GM19238 (cell line): ENCODE measurements at regions not wholly inside any gene's neighbourhood (a gene's known extent, or its start where the extent isn't known, plus 50 kb on each side); places are given as distances from the start of the nearest gene placed in this dataset.
"Not testable (repeated sequence)": the region's sequence is repeated elsewhere in the genome, so short reads cannot be mapped to it uniquely, and the experiment has no call there.

Experiments
- DNase-seq: peaks from one replicate; pipeline ENCODE4 v3.0.0; 2011; ENCODE audit warnings: low spot score; ENCODE audit not compliant: insufficient read length

DNA sequence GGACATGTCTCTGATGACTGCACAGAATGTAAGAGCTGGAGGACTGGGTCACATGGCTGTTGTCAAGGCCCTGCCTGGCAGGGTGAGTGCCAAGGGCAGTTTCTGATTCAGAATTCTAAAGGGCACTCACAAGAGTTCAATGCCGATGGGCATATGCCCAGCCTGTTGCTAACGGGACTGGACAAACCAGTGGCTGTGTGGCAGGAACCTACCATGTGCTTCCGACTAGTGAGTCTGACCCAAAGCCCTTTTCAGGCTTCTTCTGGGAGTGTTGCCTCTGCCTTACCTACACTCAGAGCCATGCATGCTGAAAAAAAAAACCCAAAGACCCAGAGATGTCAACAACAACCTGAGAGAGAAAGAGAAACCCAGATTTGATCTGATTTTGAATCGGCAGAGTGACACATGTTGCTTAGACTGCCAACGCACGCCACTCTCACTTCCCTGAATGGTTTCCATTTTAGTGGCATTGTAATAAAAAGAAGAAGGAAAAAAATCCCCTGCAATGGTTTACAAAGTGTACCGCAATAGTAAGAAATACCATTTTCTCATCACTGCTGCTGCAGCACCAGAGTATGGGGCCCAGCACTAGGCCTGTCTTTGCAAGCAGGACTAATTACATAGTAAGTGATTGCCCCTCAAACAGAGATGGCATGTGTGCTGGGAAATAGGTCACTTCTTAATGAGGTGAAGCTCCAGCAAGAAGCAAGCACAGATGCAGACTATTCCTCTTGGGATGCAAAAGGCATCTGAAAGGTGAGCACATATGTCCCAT lies 194.3 kb downstream of the PALM2AKAP2 start:
- peak; percentile 56 for DNase-seq

DNA sequence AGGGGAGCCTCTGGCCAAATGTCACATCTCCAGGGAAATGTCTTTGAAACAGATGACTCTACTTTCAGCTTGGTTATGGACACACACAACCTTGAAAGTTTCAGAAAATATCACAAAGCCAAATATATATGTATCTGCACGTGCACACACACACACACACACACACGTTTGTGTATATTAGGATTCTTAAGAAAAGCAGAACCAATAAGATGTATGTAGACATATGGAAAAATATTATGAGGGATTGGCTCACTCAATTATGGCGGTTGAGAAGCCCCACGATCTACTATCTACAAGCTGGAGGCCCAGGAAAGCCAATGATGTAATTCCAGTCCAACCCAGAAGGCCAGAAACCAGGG lies 194.9 kb downstream of the PALM2AKAP2 start:
- DNase-seq: no peak

DNA sequence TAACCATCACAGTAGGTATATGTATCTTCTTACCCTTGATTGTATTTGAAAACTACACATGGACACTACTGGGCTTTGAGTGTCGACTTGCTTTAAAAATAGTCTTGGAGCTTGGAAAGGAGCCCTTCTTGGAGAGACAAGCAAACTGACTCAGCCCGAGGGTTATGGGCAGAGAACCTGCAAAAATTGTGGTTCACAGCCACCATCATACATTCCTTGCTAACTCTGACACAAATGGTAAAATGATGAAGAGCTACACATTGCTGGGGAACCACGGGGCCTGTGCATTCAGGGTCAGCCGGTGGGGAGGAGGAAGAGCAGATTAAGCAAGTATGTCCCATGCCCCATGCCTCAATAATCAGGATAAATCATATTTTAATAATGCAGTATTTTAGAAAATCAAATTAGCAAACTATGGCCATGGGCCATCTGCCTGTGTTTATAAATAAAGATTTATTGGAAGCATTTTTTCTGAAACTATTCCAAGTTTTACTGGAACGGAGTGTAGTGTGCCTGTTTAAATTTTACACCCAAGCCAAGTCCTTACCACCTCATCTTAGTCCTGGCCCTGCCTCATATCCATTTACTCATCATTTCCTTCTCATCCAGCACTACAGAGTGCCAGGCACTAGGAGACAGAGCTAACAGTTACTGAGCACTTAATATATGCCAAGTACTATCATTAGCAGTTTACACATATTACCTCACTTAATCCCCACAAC lies 195.7 kb downstream of the PALM2AKAP2 start:
- DNase-seq: no peak

DNA sequence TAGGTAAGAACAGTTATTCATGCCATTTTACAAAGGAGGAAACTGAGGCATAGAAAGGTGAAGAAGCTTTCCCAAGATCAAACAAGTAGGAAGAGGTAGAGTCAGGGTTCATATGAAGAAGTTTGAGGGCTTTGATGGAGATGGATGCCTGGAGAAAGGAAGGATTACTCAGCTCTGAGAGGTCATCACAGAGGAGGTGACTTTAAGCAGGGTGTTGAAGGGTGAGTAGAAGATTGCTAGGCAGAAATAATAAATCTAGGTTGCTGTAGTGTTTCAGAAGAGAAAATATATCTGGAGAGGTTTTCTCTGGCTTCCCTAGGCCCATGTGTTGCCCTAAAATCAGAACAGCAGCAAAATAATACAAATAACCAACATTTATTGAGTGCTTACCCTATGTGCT lies 196.3 kb downstream of the PALM2AKAP2 start:
- DNase-seq: no peak

DNA sequence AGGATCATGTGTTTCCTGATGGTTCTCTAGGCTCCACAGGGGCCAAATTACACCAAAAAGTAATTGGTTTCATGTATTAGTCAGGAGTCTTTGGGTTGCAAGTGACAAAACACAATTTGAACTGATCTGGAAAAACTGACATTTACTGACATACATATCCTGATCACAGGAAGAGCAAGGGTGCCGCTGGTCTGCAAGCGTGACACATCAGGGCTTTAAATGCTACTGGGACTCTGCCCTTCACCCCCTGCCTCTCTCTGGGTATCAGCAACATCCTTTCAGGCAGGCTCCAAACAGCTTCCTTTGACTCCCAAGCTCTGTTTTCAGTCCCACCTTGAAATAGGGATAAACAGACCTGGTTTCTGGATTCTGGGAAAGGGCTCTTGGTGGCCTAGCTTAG lies 197.5 kb downstream of the PALM2AKAP2 start:
- DNase-seq: no peak

DNA sequence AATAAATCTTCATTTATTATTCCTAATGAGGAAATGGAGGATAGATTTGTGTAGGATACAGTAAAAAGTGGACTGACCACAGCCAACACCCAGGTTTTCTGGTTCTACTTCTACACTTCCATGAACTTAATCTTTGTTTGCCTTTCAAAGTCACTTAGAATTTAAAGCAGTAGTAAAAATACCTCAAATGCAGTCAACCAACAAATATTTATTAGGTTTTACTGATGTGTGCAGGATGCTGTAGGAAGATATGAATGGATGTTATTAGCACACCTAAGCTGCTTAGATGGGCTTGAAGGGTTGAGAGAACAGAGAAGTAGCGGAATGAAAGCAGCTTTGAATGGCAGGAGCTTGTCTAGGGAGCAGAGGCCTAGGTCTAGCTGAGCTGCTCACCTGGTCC lies 201.1 kb downstream of the PALM2AKAP2 start:
- DNase-seq: no peak

DNA sequence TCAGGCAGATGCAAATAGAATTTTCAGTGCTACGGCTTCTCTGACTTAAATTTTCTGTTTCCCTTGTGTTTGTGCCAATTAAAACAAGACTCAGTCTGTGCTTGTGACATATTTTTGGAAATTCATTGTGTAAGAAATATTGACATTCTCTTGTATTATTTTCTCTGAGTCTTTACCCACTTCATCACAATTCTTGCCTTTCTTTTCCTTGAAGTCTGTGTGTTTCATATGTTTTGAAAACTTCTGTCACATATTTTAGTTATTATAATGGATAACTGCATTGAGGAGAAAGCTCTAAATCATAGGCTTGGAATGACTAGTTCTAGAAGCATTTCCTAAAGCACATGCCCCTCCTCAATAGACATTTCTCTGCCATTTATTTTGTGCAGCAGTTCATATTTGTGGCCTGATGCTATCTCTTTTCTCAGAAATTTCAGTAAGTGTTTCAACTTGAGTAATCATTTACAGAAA lies 206.6 kb downstream of the PALM2AKAP2 start:
- DNase-seq: no peak

DNA sequence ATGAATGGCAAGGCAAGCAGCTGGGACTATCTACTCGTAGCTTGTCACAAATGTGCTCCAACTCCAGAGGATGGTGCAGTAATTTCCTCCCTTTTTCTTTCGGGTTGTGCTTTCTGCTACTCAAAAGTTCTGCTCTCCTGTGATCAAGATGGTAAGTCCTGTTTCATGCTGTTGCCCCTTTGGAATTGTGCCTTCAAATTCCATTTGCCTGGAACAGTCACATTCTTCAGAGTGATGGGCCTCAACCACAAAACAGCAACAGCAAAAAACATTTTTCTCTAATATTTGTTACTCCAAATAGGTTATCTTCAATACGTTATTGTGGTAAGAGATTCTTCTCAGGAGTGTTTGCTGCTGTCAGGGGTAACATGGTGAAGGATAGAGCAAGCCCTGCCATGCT lies 209.3 kb downstream of the PALM2AKAP2 start:
- DNase-seq: no peak

DNA sequence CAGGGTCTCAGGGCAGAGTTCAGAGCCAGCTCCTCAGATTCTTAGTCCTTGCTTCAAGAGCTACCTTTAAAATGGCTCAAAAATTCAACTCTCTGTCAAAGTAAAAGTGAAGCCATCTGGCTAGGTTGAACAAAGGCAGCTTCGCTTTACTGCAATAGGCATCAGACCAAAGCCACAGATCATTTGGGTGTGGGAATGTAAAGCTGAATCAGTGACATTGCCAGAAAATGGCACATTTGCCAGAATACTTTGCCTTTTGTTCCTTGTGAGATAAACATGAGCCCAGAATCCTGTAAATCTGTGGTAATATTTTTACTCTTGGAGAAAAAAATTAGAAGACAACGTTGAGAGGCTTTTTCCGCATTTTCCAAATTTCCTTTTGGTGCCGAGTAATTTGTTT lies 210.5 kb downstream of the PALM2AKAP2 start:
- DNase-seq: no peak

DNA sequence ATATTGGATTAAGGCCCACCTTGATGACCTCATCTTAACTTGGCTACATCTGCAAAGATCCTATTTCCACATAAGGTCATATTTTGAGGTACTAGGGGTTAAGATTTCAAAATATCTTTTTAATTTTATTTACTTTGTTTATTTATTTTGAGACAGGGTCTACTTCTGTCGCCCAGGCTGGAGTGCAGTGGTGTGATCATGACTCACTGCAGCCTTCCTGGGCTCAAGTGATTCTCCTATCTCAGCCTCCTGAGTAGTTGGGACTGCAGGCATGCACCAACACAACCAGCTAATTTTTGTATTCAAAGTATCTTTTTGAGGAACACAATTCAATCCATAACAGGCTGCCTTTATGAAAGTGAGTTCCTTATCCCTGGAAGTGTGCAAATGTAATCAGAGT lies 212.3 kb downstream of the PALM2AKAP2 start:
- DNase-seq: no peak

DNA sequence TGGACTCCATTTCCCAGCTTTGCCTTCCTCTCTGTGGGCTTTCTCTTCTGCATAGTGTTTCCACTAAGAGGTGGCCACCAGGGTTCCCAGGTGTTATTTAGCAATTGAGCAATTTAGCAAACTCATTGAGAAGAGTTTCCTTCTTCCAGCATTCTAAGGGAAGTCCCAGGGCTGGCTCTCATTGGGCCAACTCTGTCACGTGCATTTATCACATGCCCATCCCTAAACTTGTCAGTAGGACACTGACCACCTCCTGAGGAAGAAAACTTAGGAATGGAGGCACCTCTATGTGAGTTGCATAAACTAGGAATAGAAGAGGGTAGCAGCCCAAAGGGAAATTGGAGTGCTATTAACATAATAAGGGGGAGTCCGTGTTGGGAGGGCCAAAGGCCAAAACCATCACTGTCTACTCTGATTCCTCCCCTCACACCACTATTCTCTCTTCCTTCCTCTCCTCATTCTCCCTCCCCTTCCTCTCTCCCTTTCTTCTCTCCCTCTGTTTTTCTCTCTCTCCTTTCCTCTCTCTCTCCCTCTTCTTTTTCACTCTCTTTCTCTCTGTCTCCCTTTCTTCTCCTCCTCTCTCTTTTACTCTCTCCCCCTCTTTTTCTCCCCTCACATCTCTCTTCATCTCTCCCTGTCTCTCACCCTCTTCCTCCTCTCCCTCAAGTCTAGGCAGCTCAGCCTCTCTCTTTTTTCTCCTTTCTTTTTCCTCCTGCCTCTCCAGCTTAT lies 213.4 kb downstream of the PALM2AKAP2 start:
- DNase-seq: no peak

DNA sequence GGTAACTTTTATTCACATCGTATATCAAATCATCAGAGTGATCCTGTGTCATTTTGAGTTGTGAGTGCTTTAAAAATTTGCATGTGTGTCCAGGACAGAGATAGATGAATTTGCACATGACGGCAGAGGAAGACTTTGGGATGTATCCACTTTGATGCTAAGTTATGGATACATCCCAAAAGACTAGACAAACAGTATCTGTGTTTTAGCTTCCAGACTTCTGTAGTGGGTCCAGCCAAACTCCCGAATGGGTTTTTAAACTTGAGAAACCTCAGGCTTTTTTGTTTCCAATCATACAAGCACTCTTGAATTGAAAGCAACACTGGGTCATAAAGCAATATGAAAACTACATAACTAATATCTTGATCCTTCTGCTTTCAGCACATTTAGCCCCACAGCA lies 213.8 kb downstream of the C9orf152 start:
- no peak for DNase-seq

DNA sequence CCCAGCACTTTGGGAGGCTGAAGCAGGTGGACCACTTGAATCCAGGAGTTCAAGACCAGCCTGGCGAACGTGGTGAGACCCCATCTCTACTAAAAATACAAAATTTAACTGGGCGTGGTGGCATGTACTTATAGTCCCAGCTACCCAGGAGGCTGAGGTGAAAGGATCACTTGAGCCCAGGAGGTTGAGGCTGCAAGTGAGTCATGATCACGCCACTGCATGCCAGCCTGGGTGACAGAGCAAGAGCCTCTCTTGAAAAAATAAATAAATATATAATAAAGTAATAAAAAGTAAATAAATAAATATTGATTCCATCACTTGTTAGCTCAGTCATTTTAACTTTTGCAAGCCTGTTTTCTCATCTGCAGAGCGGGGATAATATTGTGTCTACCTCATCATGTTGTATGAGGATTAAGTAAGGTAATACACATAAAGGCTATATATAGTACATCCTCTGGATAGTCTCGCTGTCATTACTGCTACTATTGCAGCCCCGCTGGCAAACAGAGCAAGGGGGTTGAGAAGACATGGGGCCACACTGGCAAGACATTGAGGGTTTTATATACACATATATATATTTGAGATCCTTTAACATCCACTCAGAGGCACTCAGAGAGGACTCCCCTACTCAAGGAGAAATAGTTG lies 210.9 kb downstream of the C9orf152 start:
- DNase-seq: no peak

DNA sequence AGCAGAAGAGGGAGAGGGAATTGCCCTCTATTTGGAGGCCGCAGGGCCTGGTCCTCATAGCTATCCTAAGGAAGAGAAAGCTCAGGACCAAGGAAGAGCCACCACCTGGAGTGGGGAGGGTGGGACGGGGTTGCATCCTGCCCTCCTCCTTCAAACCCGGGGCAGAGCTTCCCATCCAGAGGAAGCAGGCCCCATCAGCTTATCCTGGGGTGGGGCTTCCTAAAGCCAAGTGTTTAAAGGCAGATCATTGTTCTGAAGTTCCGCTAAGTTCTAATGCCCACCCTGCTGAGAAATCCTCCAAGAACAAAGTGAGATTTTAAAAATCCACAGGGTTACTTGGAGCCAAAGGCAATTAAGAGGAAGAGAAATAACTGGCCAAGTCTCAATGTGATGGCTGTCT lies 210.3 kb downstream of the C9orf152 start:
- DNase-seq: no peak

DNA sequence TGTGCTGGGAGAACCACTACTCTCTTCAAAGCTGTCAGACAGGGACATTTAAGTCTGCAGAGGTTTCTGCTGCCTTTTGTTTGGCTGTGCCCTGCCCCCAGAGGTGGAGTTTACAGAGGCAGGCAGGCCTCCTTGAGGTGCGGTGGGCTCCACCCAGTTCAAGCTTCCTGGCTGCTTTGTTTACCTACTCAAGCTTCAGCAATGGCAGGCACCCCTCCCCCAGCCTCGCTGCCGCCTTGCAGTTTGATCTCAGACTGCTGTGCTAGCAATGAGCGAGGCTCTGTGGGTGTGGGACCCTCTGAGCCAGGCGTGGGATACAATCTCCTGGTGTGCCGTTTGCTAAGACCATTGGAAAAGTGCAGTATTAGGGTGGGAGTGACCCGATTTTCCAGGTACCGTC lies 202.4 kb downstream of the C9orf152 start:
- not testable (repeated sequence) for DNase-seq

DNA sequence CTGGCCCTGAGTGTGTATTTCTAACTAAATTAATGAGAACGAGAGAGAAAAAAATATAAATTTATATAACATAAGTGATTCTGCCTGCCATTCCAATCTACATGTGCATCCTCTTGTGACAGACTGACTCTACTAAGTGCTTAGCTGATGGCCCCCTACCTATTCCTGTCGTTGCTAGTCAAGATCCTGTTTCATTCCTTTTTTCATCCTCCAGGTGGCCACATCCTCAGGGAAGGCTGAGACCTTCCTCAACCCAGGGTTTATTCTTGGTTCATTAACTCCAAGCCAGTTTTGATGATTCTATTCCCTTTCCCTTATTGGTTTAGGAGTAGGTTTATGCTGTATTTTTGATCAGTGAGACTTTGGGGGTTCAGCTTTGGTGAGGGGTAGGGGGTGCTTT lies 201.3 kb downstream of the C9orf152 start:
- no peak for DNase-seq

DNA sequence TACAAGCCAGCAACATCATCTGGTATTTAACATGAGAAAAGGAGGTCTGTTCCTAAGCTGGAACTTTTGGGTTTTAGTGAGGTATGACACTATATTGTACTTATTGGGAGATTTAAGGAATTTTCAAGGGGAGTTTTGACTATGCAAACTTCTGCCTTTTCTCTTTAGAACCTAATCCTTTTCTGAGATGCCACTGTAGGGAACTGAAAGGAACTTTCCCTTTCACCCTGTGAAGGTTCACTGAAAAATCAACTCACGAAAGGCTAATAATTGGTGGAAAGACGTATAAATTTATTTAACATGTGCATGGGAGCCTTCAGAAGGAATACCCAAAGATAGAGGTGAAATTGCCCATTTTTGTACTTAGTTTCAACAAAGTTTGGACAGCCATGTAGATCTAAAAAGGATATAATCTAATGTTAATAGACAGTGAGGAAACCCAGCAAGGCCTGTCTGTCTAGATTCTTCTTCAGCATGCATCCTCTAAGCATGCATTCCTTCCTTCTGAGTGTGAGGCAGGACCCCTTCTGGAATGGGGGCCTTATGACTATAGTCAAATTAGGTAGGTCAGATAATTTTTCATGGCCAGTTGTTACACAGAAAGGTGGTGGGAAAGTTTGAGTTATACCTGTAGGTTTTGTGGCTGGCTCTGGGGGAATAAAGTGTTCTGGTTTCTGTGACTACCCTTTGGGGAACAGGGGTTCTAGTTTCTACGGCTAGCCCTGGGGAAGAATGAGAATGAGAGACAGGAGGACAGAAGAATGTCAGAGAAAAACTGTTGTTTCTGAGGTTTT lies 200.3 kb downstream of the C9orf152 start:
- DNase-seq: no peak

DNA sequence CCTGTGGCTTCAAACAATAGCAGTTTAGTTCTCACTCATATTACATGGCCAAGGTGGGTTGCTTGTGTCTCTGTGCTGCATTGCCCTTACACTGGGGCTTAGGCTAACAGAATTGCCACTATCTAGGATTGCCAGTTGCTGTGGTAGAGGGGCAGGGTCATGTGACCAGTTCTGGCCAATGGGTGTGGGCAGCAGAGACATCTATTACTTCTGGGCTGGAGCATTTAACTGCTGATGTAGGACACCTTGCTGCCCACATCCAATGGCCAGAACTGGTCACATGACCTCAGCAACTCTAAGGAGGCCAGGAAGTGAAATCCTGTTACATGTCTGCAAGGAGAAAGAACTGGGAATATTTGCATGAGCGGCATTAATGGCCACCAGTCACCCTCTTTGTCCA lies 199.3 kb downstream of the C9orf152 start:
- DNase-seq: no peak

DNA sequence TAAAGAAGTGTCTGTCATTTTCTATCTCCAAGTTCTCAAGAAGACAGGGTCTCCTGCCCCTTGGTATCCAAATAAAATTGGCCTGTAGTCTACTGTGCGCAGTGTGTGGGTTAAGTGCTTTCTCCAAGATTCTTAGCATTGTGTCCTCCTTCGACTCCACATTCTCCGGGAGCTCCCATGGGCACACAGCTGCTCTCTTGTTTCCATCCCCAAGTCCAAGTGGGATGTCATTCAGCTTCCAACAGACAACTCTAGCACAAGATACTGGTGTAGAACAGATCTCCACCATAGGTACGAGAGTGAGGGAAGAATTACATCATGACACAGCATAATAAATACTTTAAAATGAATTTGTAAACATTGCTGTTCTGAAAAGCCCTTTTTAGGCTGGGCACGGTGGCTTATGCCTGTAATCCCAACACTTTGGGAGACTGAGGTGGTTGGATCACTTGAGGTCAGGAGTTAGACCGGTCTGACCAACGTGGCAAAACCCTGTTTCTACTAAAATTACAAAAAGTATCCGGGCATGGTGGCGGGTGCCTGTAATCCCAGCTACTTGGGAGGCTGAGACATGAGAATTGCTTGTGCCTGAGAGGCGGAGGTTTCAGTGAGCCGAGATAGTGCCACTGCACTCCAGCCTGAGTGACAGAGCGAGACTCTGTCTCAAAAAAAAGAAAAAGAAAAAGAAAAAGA lies 196.2 kb downstream of the C9orf152 start:
- no peak for DNase-seq

DNA sequence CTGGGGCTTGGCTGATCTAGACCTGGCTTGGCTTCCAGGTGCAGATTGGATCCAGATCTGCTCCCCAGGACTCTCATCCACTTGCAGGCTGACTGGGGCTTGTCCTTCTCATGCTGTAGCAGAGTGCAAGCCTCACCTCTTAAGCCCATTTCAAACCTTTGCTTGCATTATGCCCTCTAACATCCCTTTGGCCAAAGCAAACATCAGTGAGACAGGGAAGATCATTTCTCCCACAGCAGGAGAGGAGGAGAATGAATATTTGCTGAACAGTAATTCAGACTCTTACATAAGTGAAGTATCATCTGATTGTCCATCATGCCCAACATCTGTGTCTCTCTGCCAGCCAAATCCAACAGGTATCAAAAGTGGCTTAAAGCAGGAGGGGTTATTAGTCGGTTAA lies 194.9 kb downstream of the C9orf152 start:
- DNase-seq: no peak
